H1 (cell line): ENCODE measurements at regions not wholly inside any gene's neighbourhood (a gene's known extent, or its start where the extent isn't known, plus 50 kb on each side); places are given as distances from the start of the nearest gene placed in this dataset.
A peak's percentile ranks its signal among the peaks of the same experiment; 100 is the strongest.

Experiments used
- CTCF ChIA-PET: fragments of 300-600 bp; sonication (Branson Sonifier 250); formaldehyde crosslinking; loops from one replicate; lab custom pipeline; 2021; ENCODE audit not compliant: partially characterized antibody; lab: Charles Lee
- POLR2A ChIA-PET: fragments of 300-600 bp; sonication (Branson Sonifier 250); formaldehyde crosslinking; loops from one replicate; lab custom pipeline; 2021; ENCODE audit warnings: inconsistent platforms; ENCODE audit not compliant: partially characterized antibody; lab: Charles Lee
- DNase-seq, 2 experiments: peaks; one replicate each; pipeline versions ENCODE4 v3.0.0 to v3.0.0-alpha.2; 2010 to 2022; ENCODE audit warnings: low spot score in 2 of 2, low read depth in 1 of 2, mixed read lengths in 1 of 2
- FAIRE-seq: peaks from 2 replicates; lab custom pipeline; 2011; peaks lifted over from hg19 to GRCh38; lab: Jason Lieb, UNC
- H2AFZ ChIP-seq: 2 replicates; pipeline ENCODE4 v1.8.1; 2012; ENCODE audit warnings: low read length, inconsistent platforms
- H2AK5ac ChIP-seq: 2 replicates; pipeline ENCODE4 v1.6.1; 2013; ENCODE audit warnings: low read depth, low read length
- H2BK120ac ChIP-seq: replicated peaks from 2 replicates; pipeline ENCODE3; 2013; ENCODE audit warnings: low read depth, low read length, inconsistent platforms
- H2BK12ac ChIP-seq: 2 replicates; pipeline ENCODE4 v1.6.1; 2013; ENCODE audit warnings: low read depth, low read length
- H2BK15ac ChIP-seq: 2 replicates; pipeline ENCODE4 v1.6.1; 2013; ENCODE audit warnings: low read length
- H2BK20ac ChIP-seq: 2 replicates; pipeline ENCODE4 v1.6.1; 2013; ENCODE audit warnings: low read length
- H2BK5ac ChIP-seq: 2 replicates; pipeline ENCODE4 v1.6.1; 2013; ENCODE audit warnings: low read depth, low read length
- H3K14ac ChIP-seq: 2 replicates; pipeline ENCODE4 v1.6.1; 2013; ENCODE audit warnings: inconsistent platforms; ENCODE audit not compliant: insufficient read length
- H3K18ac ChIP-seq: 2 replicates; pipeline ENCODE4 v1.6.1; 2013; ENCODE audit warnings: low read length; ENCODE audit errors: extremely low read depth
- H3K23ac ChIP-seq: 2 replicates; pipeline ENCODE4 v1.6.1; 2013; ENCODE audit warnings: inconsistent platforms; ENCODE audit not compliant: insufficient read length
- H3K23me2 ChIP-seq: 2 replicates; pipeline ENCODE4 v1.6.1; 2013; ENCODE audit warnings: low read depth, low read length
- H3K27ac ChIP-seq: 2 replicates; pipeline ENCODE4 v1.6.1; 2011; ENCODE audit warnings: low read depth, low read length, inconsistent platforms
- H3K27me3 ChIP-seq, 4 experiments: replicated peaks in 1 of 4; 1 replicate in 1 of 4; 2 replicates in 3 of 4; pipeline versions ENCODE4 v1.6.1 to v1.8.1; 2011 to 2013; ENCODE audit warnings: low read length in 3 of 4, mild to moderate bottlenecking in 3 of 4, inconsistent platforms in 2 of 4, mixed read lengths in 2 of 4, moderate library complexity in 1 of 4; ENCODE audit not compliant: control insufficient read depth in 3 of 4, insufficient read depth in 3 of 4; ENCODE audit errors: extremely low read depth in 1 of 4
- H3K36me3 ChIP-seq, 4 experiments: 2 replicates each; pipeline versions ENCODE4 v1.6.1 to v1.8.1; 2011 to 2013; ENCODE audit warnings: mild to moderate bottlenecking in 4 of 4, low read length in 3 of 4, moderate library complexity in 2 of 4, control low read depth in 1 of 4, inconsistent platforms in 1 of 4; ENCODE audit not compliant: insufficient read depth in 4 of 4, control insufficient read depth in 2 of 4
- H3K4ac ChIP-seq: replicated peaks from 2 replicates; pipeline ENCODE3; 2013; ENCODE audit warnings: low read length, low read depth, mixed read lengths, inconsistent platforms; ENCODE audit not compliant: insufficient read length
- H3K4me1 ChIP-seq, 4 experiments: replicated peaks in 1 of 4; 1 replicate in 1 of 4; 2 replicates in 3 of 4; pipeline versions ENCODE4 v1.6.1 to v1.8.1; 2011 to 2013; ENCODE audit warnings: low read length in 3 of 4, inconsistent platforms in 2 of 4, mixed read lengths in 1 of 4; ENCODE audit not compliant: insufficient read depth in 4 of 4, control insufficient read depth in 3 of 4
- H3K4me2 ChIP-seq, 2 experiments: 2 replicates each; pipeline versions ENCODE4 v1.6.1 to v1.8.1; 2011 to 2013; ENCODE audit warnings: low read depth in 2 of 2, low read length in 2 of 2, control low read depth in 1 of 2, inconsistent platforms in 1 of 2, mild to moderate bottlenecking in 1 of 2; ENCODE audit not compliant: insufficient read depth in 1 of 2
- H3K4me3 ChIP-seq, 4 experiments: fragments of 200-600, 300-600 bp in 1 of 4; sonication (generic), shearing (Covaris generic), sonication (Bioruptor Twin) in 1 of 4; 2 replicates each; pipeline versions ENCODE4 v1.5.1 to v1.8.1; 2011 to 2016; ENCODE audit warnings: low read length in 4 of 4, low read depth in 3 of 4, control low read depth in 2 of 4, inconsistent platforms in 2 of 4, mild to moderate bottlenecking in 2 of 4, mixed read lengths in 1 of 4, moderate library complexity in 1 of 4; ENCODE audit not compliant: insufficient read depth in 2 of 4; ENCODE audit errors: extremely low read depth in 1 of 4
- H3K56ac ChIP-seq: replicated peaks from 2 replicates; pipeline ENCODE3; 2013; ENCODE audit warnings: low read depth, mild to moderate bottlenecking, mixed read lengths, low read length, inconsistent platforms; ENCODE audit not compliant: insufficient read length
- H3K79me1 ChIP-seq: 2 replicates; pipeline ENCODE4 v1.6.1; 2013; ENCODE audit warnings: low read depth, low read length, control low read depth
- H3K79me2 ChIP-seq, 2 experiments: 2 replicates each; pipeline versions ENCODE4 v1.6.1 to v1.8.1; 2012 to 2013; ENCODE audit warnings: low read length in 2 of 2, mild to moderate bottlenecking in 2 of 2, inconsistent platforms in 1 of 2; ENCODE audit not compliant: insufficient read depth in 2 of 2, control insufficient read depth in 1 of 2
- H3K9ac ChIP-seq, 4 experiments: replicated peaks in 1 of 4; 1 replicate in 1 of 4; 2 replicates in 3 of 4; pipeline versions ENCODE4 v1.6.1 to v1.8.1; 2011 to 2013; ENCODE audit warnings: low read depth in 3 of 4, low read length in 3 of 4, control low read depth in 2 of 4, mild to moderate bottlenecking in 2 of 4, moderate library complexity in 2 of 4, inconsistent platforms in 1 of 4; ENCODE audit errors: extremely low read depth in 1 of 4
- H3K9me3 ChIP-seq, 2 experiments: 2 replicates each; pipeline versions ENCODE4 v1.6.1 to v1.8.1; 2012 to 2013; ENCODE audit warnings: mild to moderate bottlenecking in 2 of 2, moderate library complexity in 2 of 2, control low read depth in 1 of 2, inconsistent platforms in 1 of 2, low read depth in 1 of 2, low read length in 1 of 2, mixed read lengths in 1 of 2; ENCODE audit not compliant: insufficient read depth in 2 of 2
- H4K20me1 ChIP-seq, 2 experiments: replicated peaks in 1 of 2; 2 replicates each; pipeline versions ENCODE3 to v1.8.1; 2011 to 2013; ENCODE audit warnings: inconsistent platforms in 2 of 2, low read length in 2 of 2, mild to moderate bottlenecking in 1 of 2; ENCODE audit not compliant: insufficient read depth in 2 of 2, control insufficient read depth in 1 of 2
- H4K5ac ChIP-seq: 2 replicates; pipeline ENCODE4 v1.6.1; 2013; ENCODE audit warnings: low read length, low read depth, mixed read lengths, inconsistent platforms; ENCODE audit not compliant: insufficient read length
- H4K8ac ChIP-seq: 2 replicates; pipeline ENCODE4 v1.8.0; 2013; ENCODE audit warnings: mild to moderate bottlenecking, moderate library complexity, low read length, inconsistent platforms; ENCODE audit not compliant: insufficient read depth; ENCODE audit errors: extremely low read depth
- H4K91ac ChIP-seq: replicated peaks from 2 replicates; pipeline ENCODE3; 2013; ENCODE audit warnings: low read length, mixed read lengths, inconsistent platforms; ENCODE audit not compliant: insufficient read length
- CREB1 ChIP-seq: IDR thresholded peaks from 2 replicates; pipeline ENCODE4 v1.6.1; 2012; ENCODE audit warnings: inconsistent platforms
- CTBP2 ChIP-seq: IDR thresholded peaks from 2 replicates; pipeline ENCODE4 v1.7.0; 2011; ENCODE audit warnings: borderline replicate concordance, mild to moderate bottlenecking, moderate library complexity, mixed read lengths, low read length; ENCODE audit not compliant: insufficient read depth, insufficient read length
- HDAC2 ChIP-seq, 2 experiments: fragments of 300-600 bp in 1 of 2; sonication (generic) in 1 of 2; IDR thresholded peaks; 2 replicates each; pipeline ENCODE4 v1.6.1; 2011 to 2012; ENCODE audit warnings: low read depth in 2 of 2, low read length in 2 of 2, mild to moderate bottlenecking in 2 of 2, moderate library complexity in 2 of 2, borderline replicate concordance in 1 of 2, inconsistent platforms in 1 of 2
- RXRA ChIP-seq: IDR thresholded peaks from 2 replicates; pipeline ENCODE4 v1.6.1; 2011; ENCODE audit warnings: low read depth, mild to moderate bottlenecking, low read length, moderate library complexity; ENCODE audit not compliant: insufficient read depth
- SIN3A ChIP-seq, 2 experiments: IDR thresholded peaks in 1 of 2; conservative IDR thresholded peaks in 1 of 2; 2 replicates each; pipeline ENCODE4 v1.6.1; 2011 to 2012; ENCODE audit warnings: low read length in 2 of 2, improper control_type of control experiment in 1 of 2, low read depth in 1 of 2, mild to moderate bottlenecking in 1 of 2
- WGBS, 2 experiments: shearing (Covaris generic) in 1 of 2; methylation state at CpG; one replicate each; pipeline versions ENCODE4 v1.1.6 to v1.1.7; 2013 to 2015; ENCODE audit warnings: low lambda C conversion rate in 2 of 2, mixed read lengths in 2 of 2, inconsistent platforms in 1 of 2, low coverage in 1 of 2, missing lambda C conversion rate in 1 of 2; ENCODE audit not compliant: insufficient replicate concordance in 2 of 2, insufficient coverage in 1 of 2, insufficient read length in 1 of 2; ENCODE audit errors: extremely low coverage in 1 of 2, missing lambda C conversion rate in 1 of 2; 5-methylcytosine and 5-hydroxymethylcytosine counted together
- TF ChIP-seq, protein P1 (sequence below): IDR thresholded peaks from 2 replicates; pipeline ENCODE4 v1.6.1; 2011; ENCODE audit warnings: low read length, improper control_type of control experiment

DNA sequence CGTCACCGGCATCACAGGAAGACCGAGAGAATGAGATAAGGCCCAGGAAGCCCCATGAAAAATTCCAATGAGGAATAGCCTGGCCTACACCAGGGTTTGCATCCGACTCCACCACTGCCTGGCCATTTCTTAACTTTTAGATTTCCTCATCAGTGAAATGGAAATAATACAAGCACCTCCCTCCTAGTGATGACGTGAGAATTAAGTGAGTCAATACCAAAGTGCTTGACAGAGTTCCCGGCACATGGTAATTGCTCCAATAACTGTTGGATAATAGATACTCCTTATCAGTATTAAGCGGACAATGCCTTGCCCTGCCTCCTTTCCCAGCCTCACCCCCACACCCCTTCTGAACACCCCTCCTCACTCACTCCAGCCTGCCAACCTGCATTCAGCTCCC lies 105.4 kb downstream of the TLE3 start:
- H3K4ac ChIP-seq, result no peak overlapping the region
- no peak overlapping the region for H3K23ac ChIP-seq
- H2BK5ac ChIP-seq, result no peak overlapping the region
- H4K8ac ChIP-seq, result no peak overlapping the region
- 88% methylated on average over 7 of the region's 7 CpGs; no CpG with 5 or more reads in 1 of the 2 experiments for WGBS, 2 experiments
- H3K79me2 ChIP-seq, result no peaks in the 10 kb centered on the region
- H3K9me3 ChIP-seq, result no peaks in the 10 kb centered on the region
- no peak overlapping the region for H3K56ac ChIP-seq
- no peaks in the 10 kb centered on the region for H3K79me1 ChIP-seq
- H3K4me2 ChIP-seq, result no peak overlapping the region
- peaks cover 0 to 2% of the 10 kb centered on the region in 2 experiments for H4K20me1 ChIP-seq
- H3K27ac ChIP-seq, result no peak overlapping the region
- no peak overlapping the region for H4K91ac ChIP-seq
- H2BK20ac ChIP-seq, result no peak overlapping the region
- H2AFZ ChIP-seq, result no peak overlapping the region
- H3K18ac ChIP-seq, result no peak overlapping the region; the same call in 1 of the 2 replicates
- H3K9ac ChIP-seq, result no peak overlapping the region
- FAIRE-seq (no peak), DNase-seq (no peak)
- H2BK120ac ChIP-seq, result no peak overlapping the region
- H3K4me3 ChIP-seq, result no peak overlapping the region
- H2BK15ac ChIP-seq, result no peak overlapping the region
- H3K23me2 ChIP-seq, result no peaks in the 10 kb centered on the region; the same call in 1 of the 2 replicates
- H3K36me3 ChIP-seq, result no peaks in the 10 kb centered on the region
- 0 out of 2 replicates have a peak overlapping the region, but pooled peaks have one; percentile 12 for H2BK12ac ChIP-seq
- no peak overlapping the region for H2AK5ac ChIP-seq
- POLR2A ChIA-PET, result interaction anchor here (0.9 kb wide), 1 partner anchor 7 kb away, joined by 3 read pairs; no protein-coding TSS in a partner anchor
- CTCF ChIA-PET, result interaction anchor here (1.2 kb wide), 1 partner anchor 20 kb away, joined by 3 read pairs; no protein-coding TSS in a partner anchor
- H3K4me1 ChIP-seq, result peaks cover 0 to 18% (median 4%) of the 10 kb centered on the region in 4 experiments; a peak in 5 of 7 replicates
- no peaks in the 10 kb centered on the region for H3K27me3 ChIP-seq
- H4K5ac ChIP-seq, result no peak overlapping the region
- H3K14ac ChIP-seq, result no peak overlapping the region
- TF ChIP-seq RXRA, result no peak
- no peak for TF ChIP-seq SIN3A (conservative IDR thresholded peaks at IDR 0.05 in 1 of 2, IDR thresholded peaks at IDR 0.05 in 1 of 2; ENCODE audit: low read depth in 1 of 2, low read length in 2 of 2)
- no peak for TF ChIP-seq CTBP2
- TF ChIP-seq CREB1, result no peak
- TF ChIP-seq, protein P1, sequence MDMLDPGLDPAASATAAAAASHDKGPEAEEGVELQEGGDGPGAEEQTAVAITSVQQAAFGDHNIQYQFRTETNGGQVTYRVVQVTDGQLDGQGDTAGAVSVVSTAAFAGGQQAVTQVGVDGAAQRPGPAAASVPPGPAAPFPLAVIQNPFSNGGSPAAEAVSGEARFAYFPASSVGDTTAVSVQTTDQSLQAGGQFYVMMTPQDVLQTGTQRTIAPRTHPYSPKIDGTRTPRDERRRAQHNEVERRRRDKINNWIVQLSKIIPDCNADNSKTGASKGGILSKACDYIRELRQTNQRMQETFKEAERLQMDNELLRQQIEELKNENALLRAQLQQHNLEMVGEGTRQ, result no peak
- TF ChIP-seq HDAC2 (IDR thresholded peaks at IDR 0.05; ENCODE audit: borderline replicate concordance in 1 of 2, low read depth in 2 of 2, low read length in 2 of 2), result no peak
- TF ChIP-seq, all 59 proteins: peak for 0
